ENCODE measurements at regions not wholly inside any gene's neighbourhood (a gene's known extent, or its start where the extent isn't known, plus 50 kb on each side); places are given as distances from the start of the nearest gene placed in this dataset.

DNA sequence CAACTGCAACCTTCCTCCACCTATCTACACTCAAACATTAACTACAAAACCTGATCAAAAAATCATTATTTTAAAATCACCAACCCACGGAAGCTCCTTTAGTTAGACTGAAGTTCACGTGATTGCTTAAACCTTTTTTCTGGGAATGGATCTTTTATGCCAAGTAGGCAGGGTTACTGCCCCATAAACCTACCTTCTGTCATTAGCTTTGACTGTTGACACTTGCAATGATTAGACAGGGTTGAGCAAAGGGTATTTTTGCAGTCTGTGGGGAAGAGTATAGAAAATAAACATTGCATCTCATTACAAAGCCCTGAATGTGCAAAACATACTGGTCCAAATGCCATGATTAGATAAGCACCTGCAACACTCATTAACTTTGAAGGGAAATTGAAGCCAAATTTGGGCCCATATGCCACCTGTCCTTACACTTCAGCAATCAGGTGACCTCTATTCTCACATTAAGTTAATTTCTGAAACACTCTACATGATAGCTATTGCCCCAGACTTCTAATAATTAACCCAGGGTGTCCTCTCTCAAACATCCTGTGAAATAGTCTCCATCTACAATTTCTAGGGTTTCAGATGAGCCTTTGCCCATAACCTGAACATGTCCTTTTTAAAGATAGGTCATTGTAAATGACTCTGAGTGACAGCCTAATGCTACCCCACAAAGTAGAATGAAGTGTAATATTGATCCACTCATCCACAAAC is 156.0 kb upstream of the PLEKHG7 start:
- TF ChIP-seq FOXM1 (IDR thresholded peaks at IDR 0.05; ENCODE audit: low read depth) (no peak), FOXJ3 (CRISPR knock-in tag; IDR thresholded peaks at IDR 0.05) (no peak), RCOR1 (IDR thresholded peaks at IDR 0.05; ENCODE audit: low read length) (no peak), EP300 (IDR thresholded peaks at IDR 0.05; ENCODE audit: borderline replicate concordance in 1 of 2, low read depth in 1 of 2, low read length in 1 of 2) (no peak), EZH2phosphoT487 (IDR thresholded peaks at IDR 0.05; ENCODE audit: borderline replicate concordance, low read depth) (no peak)
- WGBS (ENCODE audit: low lambda C conversion rate) = 75% methylated on average over 2 of the region's 2 CpGs
- no peaks in the 10 kb centered on the region for H3K27me3 ChIP-seq (ENCODE audit: insufficient read depth)
- H2AFZ ChIP-seq (ENCODE audit: low read depth) = no peak overlapping the region
- H3F3A ChIP-seq (replicated peaks; ENCODE audit: insufficient read depth) = no peaks in the 10 kb centered on the region
- H3K9me2 ChIP-seq = no peaks in the 10 kb centered on the region
- H3K27ac ChIP-seq (ENCODE audit: low read depth in 2 of 2, low read length in 1 of 2) = no peak overlapping the region
- H4K20me1 ChIP-seq (ENCODE audit: insufficient read depth) = no peaks in the 10 kb centered on the region
- no peaks in the 10 kb centered on the region for H3K4me1 ChIP-seq (ENCODE audit: control insufficient read depth in 1 of 2, insufficient read depth in 2 of 2, low read depth in 1 of 2, low read length in 1 of 2)
- no peak overlapping the region for H3K4me3 ChIP-seq (ENCODE audit: low read depth in 2 of 2, low read length in 1 of 2)
- ChIA-PET CTCF (interaction anchor here (1.3 kb wide), 1 partner anchor 102 kb away, joined by 3 read pairs; no protein-coding TSS in a partner anchor), POLR2A (no interaction called here)
- H3K36me3 ChIP-seq (replicated peaks in 1 of 2; ENCODE audit: control insufficient read depth in 1 of 2, insufficient read depth in 2 of 2, low read length in 1 of 2) = no peaks in the 10 kb centered on the region
- no peak overlapping the region for H3K4me2 ChIP-seq
- H3K9ac ChIP-seq = no peak overlapping the region
- no peaks in the 10 kb centered on the region for H3K9me3 ChIP-seq
- H3K79me2 ChIP-seq (ENCODE audit: insufficient read depth) = no peaks in the 10 kb centered on the region
- no peak for DNase-seq

DNA sequence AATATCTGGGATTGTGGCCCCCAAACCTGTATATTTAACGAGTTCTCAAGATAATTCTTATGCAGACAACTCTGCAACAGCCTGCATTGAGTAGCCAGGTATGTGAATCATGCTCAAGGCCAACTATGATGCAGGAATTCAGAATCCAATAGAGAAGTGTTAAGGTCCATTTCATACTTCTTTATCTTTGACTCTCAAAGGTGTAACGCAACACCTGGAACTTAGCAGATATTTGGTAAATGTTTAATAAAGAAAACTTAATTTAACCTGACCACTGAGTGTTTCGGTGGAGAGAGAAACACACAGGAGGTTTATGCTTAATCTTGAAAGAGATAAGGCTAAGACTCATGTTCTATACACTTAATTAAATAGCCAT is 156.5 kb upstream of the PLEKHG7 start:
- ChIA-PET CTCF (no interaction called here), POLR2A (no interaction called here)
- TF ChIP-seq FOSL2 (IDR thresholded peaks at IDR 0.05; ENCODE audit: borderline replicate concordance, low read depth) (no peak), GATA2 (CRISPR knock-in tag; IDR thresholded peaks at IDR 0.05) (no peak), POLR2AphosphoS5 (IDR thresholded peaks at IDR 0.05; ENCODE audit: low read depth, low read length) (no peak), MXI1 (IDR thresholded peaks at IDR 0.05; ENCODE audit: low read depth, low read length) (no peak), RFX5 (IDR thresholded peaks at IDR 0.05; ENCODE audit: low read length) (no peak), FOXM1 (IDR thresholded peaks at IDR 0.05; ENCODE audit: low read depth) (no peak), IRF3 (IDR thresholded peaks at IDR 0.05; ENCODE audit: low read depth, low read length) (no peak), JUND (IDR thresholded peaks at IDR 0.05) (no peak), EZH2phosphoT487 (IDR thresholded peaks at IDR 0.05; ENCODE audit: borderline replicate concordance, low read depth) (no peak)
- TF ChIP-seq, protein P1, sequence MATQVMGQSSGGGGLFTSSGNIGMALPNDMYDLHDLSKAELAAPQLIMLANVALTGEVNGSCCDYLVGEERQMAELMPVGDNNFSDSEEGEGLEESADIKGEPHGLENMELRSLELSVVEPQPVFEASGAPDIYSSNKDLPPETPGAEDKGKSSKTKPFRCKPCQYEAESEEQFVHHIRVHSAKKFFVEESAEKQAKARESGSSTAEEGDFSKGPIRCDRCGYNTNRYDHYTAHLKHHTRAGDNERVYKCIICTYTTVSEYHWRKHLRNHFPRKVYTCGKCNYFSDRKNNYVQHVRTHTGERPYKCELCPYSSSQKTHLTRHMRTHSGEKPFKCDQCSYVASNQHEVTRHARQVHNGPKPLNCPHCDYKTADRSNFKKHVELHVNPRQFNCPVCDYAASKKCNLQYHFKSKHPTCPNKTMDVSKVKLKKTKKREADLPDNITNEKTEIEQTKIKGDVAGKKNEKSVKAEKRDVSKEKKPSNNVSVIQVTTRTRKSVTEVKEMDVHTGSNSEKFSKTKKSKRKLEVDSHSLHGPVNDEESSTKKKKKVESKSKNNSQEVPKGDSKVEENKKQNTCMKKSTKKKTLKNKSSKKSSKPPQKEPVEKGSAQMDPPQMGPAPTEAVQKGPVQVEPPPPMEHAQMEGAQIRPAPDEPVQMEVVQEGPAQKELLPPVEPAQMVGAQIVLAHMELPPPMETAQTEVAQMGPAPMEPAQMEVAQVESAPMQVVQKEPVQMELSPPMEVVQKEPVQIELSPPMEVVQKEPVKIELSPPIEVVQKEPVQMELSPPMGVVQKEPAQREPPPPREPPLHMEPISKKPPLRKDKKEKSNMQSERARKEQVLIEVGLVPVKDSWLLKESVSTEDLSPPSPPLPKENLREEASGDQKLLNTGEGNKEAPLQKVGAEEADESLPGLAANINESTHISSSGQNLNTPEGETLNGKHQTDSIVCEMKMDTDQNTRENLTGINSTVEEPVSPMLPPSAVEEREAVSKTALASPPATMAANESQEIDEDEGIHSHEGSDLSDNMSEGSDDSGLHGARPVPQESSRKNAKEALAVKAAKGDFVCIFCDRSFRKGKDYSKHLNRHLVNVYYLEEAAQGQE (IDR thresholded peaks at IDR 0.05; ENCODE audit: low read depth, low read length) = no peak
- Histone ChIP-seq H3K79me2 (ENCODE audit: insufficient read depth) (no peaks in the 10 kb centered on the region), H3K9me3 (no peaks in the 10 kb centered on the region), H3K4me3 (ENCODE audit: low read depth in 2 of 2, low read length in 1 of 2) (no peak overlapping the region), H4K20me1 (ENCODE audit: insufficient read depth) (no peaks in the 10 kb centered on the region), H3K27ac (ENCODE audit: low read depth in 2 of 2, low read length in 1 of 2) (no peak overlapping the region), H3F3A (replicated peaks; ENCODE audit: insufficient read depth) (no peaks in the 10 kb centered on the region), H3K4me1 (ENCODE audit: control insufficient read depth in 1 of 2, insufficient read depth in 2 of 2, low read depth in 1 of 2, low read length in 1 of 2) (no peaks in the 10 kb centered on the region), H3K9me2 (no peaks in the 10 kb centered on the region), H3K36me3 (replicated peaks in 1 of 2; ENCODE audit: control insufficient read depth in 1 of 2, insufficient read depth in 2 of 2, low read length in 1 of 2) (no peaks in the 10 kb centered on the region), H3K27me3 (ENCODE audit: insufficient read depth) (no peaks in the 10 kb centered on the region), H2AFZ (ENCODE audit: low read depth) (no peak overlapping the region), H3K4me2 (no peak overlapping the region), H3K9ac (no peak overlapping the region)
- 44% methylated on average over 3 of the region's 3 CpGs for WGBS (ENCODE audit: low lambda C conversion rate)
- no peak for DNase-seq
